HG03558 (cell line): ENCODE measurements at regions not wholly inside any gene's neighbourhood (a gene's known extent, or its start where the extent isn't known, plus 50 kb on each side); places are given as distances from the start of the nearest gene placed in this dataset.
"Not testable (repeated sequence)": the region's sequence is repeated elsewhere in the genome, so short reads cannot be mapped to it uniquely, and the experiment has no call there.

Experiments used
- ATAC-seq: cut with Tn5 transposase; IDR thresholded peaks from one replicate; pipeline ENCODE4 v1.9.1; 2021; ENCODE audit warnings: moderate number of reproducible peaks; ENCODE audit not compliant: unreplicated experiment; ENCODE audit errors: extremely low read depth

DNA sequence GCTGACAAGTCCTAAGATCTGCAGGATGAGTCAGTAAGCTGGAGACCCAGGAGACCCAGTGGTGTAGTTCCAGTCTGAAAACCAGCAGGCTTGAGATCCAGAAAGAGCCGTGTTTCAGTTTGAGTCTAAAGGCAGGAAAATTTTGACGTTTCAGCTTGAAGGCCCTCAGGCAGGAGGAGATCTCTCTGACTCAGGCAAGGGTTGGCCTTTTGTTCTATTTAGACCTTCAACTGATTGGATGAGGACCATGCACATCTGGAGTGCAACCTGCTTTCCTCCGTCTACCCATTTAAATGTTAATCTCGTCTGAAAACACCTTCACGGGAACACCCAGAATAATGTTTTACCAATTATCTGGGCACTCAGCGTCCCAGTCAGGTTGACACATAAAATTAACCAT, 69.5 kb downstream of the NPIPA7 start:
- not testable (repeated sequence) for ATAC-seq

DNA sequence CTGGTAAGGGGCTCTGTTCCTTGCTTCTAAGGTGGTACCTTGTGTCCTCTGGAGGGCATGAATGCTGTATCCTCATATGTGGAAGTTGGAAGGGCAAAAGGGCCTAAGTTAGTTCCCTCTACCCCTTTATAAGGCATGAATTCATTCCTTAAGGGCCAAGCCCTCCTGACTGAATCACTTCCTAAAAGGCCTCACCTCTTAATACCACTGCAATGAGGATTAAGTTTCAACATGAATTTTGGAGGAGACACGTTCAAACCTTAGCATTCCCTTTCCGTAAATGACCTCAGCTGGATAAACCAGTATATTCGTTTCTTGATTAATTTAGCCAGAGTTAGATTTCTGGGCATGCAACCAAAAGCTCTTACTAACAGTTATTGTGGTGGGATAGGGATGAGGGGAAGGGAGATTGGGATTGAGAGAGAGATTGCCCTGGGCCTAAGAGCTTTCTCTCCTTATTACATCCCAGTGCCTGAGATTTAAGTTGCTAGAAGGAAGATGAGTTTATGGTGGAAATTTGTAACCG, 70.8 kb downstream of the NPIPA7 start:
- not testable (repeated sequence) for ATAC-seq

DNA sequence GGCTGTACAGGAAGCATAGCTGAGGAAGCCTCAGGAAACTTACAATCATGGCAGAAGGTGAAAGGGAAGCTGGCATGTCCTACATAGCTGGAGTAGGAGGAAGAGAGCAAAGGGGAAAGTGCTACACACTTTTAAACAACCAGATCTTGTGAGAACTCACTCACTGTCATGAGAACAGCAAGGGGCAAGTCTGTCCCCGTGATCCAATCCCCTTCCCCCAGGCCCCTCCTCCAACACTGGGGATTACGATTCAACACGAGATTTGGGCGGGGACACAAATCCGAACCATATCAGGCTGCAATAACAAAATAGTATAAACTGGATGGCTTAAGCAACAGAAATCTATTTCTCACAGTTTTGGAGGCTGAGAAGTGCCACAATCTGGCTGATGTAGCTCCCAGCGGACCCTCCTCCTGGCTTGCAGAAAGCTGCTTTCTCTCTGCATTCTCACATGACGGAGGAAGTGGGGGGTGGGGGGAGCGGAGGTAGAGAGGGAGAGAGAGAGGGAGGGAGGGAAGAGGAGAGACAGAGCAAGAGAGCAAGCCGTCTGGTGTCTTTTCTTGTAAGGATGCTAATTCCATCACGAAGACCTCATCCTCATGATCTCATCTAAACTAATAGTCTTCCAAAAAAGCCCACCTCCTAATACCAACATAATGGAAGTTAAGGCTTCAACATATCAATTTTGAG, 72.9 kb downstream of the NPIPA7 start:
- not testable (repeated sequence) for ATAC-seq

DNA sequence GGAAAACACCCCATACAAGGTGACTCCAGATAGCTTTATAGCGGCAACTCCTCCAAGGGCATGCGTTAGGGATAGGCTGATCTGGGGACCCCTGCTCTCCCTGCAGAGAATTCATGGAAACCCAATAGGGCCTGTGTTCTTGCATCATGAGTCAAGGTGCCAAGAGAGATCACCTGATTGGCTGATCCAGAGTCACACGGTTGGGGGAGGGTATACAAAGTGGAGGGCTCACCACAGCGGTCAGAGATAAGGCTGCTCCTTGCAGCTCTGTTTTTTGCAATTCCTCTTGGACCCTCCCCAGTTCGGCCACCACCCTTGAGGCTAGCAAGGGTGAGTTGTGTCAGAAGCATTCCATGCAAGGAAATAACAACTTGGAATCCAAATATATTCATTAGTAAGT, 79.6 kb downstream of the NPIPA7 start:
- ATAC-seq: not testable (repeated sequence)

DNA sequence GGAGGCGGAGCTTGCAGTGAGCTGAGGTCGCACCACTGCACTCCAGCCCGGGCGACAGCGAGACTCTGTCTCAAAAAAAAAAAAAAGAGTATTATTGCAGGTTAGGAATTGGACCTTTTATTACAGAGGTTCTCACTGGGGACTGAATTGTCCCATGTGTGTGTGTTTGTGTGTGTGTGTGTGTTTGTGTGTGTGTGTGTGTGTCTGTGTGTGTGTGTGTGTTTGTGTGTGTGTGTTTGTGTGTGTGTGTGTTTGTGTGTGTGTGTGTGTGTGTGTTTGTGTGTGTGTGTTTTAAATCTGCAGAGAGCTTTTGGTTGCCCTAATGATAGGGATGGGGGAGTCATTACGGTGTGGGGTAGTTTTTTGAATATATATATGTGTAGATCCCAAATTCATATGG, 84.9 kb downstream of the NPIPA7 start:
- not testable (repeated sequence) for ATAC-seq

DNA sequence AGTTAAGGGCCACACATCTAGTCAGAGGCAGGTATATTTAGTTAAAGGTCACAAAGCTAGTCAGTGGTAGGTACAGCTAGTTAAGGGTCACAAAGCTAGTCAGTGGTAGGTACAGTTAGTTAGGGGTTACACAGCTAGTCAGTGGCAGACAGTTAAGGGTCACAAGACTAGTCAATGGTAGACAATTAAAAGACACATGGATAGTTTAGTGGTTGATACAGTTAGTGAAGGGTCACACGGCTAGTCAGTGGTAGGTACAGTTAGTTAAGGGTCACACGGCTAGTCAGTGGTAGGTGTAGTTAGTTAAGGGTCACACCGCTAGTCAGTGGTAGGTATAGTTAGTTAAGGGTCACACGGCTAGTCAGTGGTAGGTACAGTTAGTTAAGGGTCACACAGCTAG, 110.0 kb downstream of the NPIPA7 start:
- ATAC-seq: not testable (repeated sequence)

DNA sequence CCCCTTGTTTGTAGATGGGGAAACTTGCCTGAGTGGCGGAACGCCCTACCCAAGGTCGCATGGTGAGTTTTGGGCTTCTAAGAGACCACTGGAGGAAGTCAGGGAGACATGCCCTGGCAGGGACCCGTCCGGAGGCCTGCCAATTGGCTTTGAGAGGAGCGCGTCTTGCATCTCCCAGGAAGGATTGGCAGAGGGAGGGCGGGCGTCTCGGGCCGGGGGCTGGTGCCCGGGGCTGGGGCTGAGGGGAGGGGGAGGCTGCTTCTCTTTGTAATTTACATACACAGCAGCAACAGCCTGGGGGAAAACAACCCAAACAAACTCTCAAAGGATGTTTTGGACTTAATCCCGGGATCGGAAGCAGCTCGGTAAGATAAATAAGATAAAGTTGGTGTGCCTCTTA, 110.5 kb downstream of the NPIPA7 start:
- ATAC-seq: not testable (repeated sequence)

DNA sequence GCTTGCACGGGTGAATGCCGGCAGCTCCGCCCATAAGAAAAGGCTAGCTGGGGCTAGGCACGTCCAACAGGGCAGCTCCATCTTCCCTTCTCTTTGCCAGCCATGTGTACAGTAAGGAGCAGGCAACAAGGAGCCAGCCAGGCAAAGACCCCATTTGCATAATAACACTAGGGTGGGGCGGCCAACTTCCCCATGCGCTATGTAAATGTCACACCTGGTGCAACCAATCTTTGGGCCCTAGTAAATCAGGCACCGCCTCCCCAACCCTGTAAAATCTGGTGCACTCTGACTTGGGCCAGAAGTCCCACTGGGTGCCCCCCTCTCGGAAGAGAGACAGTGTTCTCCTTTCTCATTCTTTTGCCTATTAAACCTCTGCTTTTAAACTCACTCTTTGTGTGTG, 115.2 kb downstream of the NPIPA7 start:
- ATAC-seq: not testable (repeated sequence)

DNA sequence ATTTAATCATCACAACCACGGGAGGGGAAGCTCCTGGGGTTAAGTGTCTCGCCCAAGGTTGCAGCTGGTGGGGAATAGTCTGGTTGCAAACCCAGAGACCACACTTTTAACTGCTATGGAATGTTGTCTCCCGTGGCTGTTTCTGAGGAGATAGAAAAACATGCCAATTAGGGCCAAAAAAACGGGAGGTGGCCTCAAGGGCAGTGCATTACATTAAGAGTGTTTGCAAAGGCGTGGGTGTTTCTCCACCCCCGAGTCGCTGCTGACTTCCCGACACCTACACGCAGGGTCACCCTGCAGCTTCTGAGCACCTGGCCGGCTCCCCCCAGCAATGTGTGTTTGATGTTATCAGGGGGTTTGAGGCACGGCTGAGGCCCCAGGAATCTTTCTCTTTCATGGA, 116.1 kb downstream of the NPIPA7 start:
- ATAC-seq: not testable (repeated sequence)

DNA sequence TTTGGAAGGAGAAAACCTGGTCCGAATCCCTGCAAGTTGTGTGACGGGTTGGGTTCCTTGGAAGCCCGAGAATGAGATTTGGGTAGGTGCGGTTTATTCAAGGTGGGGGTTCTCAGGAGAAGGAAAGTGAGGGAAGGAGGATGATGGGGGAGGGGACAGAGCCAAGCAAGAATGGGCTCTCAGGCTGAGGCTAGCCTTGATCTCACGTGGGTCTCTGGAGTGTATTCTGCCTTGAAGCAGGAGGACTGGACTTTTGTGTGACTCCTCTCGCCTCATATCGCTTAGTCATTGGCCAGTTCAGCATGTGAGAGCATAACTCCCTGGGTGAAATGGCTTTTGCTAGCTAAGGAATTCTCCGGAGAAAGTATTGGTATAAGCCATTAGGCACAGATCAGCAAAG, 120.9 kb downstream of the NPIPA7 start:
- ATAC-seq: not testable (repeated sequence)

DNA sequence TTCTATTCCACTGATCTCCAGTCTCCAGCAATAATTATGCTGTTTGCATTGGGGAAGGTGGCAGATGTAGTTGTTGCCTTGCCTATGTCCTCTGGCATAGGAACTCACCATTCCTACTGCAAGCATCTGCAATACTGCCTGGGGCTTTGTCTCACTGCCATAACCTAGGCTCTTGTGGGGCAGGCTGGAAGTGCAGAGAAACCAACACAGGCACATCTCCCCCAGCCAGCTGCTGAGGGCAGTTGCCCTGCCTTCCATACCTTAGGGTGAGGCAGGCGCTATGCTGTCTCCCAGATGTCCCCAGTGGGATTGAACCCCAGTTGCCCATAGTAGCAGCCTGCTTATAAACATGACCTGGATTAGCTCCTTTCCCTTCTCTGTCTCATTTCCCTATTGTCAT, 128.1 kb downstream of the NPIPA7 start:
- not testable (repeated sequence) for ATAC-seq

DNA sequence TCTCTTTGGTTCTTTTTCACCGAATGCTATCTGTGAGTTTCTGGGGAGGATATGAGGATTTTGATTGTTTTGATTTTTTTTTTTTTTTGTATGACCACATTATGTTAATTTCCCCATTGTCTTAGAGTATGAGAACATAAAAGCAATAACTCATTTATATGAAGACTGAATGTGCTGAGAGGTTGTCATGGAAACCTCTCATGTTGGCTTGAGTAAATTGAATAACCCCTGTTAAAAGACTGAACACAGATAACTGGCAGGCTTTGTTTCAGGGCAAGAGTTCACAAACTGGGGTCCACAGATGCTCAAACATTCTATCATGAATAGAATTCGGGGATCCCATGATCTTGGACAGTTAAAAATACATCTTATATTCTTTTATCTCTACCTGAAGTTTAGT, 129.4 kb downstream of the NPIPA7 start:
- not testable (repeated sequence) for ATAC-seq

DNA sequence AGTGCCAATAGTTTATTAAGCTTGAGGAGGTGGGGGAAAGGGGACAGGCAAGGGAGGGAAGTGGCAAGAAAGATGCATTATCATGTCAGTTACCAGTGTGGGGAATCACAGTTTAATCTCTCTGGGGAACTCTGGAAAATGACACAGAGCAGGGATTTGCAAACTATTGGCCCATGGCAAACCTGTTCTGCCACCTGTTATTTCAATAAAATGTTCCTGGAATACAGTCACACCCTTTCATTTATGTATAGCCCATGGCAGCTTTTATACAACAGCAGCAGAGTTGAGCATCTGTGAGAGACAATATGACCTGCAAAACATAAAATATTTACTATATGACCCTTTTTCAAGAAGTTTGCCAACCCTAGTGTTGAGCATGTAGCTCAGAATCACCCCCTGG, 140.5 kb downstream of the NPIPA7 start:
- ATAC-seq: not testable (repeated sequence)

DNA sequence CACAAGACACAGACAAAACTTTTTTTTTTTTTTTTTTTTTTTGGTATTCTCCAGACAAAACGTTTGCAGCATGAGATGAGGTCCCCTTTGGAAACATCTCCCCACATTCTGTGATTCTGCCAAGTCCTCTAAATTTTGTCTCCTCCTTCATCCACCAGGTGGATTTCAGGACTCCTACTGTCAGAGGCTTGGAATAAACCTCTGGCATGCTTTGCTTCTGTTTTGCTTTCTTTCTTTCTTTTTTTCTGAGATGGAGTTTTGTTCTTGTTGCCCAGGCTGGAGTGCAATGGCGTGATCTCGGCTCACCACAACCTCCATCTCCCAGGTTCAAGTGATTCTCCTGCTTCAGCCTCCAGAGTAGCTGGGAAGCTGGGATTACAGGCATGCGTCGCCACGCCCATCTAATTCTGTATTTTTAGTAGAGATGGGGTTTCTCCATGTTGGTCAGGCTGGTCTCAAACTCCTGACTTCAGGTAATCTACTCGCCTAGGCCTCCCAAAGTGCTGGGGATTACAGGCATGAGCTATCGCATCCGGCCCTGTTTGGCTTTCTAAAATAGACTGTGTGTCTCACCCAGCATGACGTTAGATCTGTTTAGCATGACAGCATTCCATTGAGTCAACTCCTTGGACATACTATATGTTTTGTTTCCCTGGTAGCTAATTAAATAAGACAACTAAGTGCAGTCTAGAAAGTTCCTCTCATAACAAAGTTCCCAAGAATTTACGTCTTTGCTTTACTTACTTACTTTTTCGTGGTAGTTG, 142.5 kb downstream of the NPIPA7 start:
- ATAC-seq: not testable (repeated sequence)

DNA sequence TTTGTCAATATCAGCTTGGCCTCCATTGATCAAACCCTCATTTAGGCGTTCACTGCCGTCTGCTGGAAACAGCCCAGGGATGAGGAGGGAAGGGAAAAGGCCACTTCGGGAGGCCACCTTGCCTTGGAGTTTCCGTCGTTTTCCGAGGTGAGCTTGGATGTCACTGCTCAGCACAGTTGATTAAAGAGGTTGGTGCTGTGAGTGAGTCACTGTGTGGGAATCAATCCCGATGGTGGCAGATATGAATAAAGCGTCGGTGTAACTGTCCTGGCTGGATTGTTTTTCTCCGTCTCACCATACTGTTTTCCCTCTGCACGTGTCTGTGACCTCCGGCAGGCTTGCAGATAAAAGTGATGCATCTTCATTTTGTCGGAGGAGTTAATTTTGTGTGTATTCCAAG, 148.1 kb downstream of the NPIPA7 start:
- not testable (repeated sequence) for ATAC-seq

DNA sequence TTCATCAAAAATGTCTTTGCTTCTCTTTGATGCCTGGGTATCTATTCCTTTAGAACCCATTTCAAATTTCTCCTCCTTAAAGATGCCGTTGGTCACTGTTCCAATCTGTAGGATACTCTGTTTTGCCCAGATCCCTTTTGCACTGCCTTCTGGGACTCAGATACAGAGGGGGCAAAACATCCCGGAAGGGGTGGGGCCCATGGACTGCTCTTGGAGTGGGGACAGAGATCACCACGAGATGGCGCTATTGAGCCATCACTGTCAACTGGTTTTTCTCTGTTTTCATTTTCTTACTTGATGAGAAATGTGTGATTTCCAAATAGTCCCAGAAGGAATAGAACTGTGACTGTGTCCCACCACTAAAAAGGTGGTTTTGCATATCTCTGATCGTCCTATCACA, 151.8 kb downstream of the NPIPA7 start:
- not testable (repeated sequence) for ATAC-seq

DNA sequence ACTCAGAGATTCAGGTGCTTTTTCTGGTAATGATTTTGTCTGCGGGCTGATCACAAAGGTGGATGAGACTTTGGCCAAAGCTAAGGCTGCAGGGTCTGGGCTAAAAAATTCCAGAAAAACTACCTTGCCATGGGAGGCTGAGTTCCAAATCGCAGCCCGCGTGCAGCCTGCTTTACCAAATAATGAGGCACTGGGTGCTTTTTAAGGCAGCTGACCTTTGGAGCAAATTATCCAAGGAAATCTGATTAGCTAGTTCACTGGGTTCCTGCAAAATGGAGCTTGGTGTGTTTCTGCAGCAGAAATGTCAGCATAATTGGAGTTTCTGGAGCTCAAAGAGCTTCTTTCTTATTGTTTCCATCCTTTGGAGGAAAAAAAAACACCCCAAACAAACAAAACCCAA, 156.6 kb downstream of the NPIPA7 start:
- ATAC-seq: not testable (repeated sequence)

DNA sequence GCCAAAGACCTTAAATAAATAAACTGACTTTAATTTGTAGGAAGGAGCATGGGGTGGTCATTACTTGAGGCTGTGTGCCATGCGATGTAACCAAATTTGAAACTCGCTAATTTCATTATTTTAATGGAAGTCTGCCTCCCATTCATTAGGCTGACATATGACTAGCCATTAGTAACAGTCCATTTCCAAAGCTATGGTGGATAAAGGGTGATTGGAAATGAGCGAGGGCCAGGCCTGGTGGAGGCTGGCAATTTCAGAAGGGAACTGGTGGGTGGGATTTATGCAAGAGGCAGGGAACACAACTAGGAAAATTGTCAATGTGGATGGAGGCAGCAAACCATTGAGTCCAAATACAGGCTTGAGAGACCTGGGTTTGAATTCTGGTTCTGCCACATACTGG, 157.2 kb downstream of the NPIPA7 start:
- not testable (repeated sequence) for ATAC-seq

DNA sequence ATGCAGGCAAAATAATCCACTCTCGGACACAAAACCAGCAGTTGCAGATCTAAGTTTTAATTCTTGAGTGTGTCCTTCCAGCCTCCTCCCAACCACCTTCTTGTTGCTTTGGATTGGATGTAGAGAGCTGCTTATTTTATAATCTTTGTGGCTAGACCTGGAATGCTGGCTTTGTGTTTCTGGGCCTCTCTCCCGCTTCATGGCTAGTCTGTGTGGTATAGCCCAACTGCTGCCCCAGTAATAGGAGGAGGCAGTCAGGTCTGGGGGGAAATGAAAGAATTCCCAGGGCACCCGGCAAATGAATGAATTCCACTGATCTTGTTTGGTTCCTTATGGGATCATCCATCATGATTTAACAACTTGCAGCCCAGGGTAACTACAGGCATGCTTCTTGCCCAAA, 170.8 kb downstream of the NPIPA7 start:
- ATAC-seq: not testable (repeated sequence)

DNA sequence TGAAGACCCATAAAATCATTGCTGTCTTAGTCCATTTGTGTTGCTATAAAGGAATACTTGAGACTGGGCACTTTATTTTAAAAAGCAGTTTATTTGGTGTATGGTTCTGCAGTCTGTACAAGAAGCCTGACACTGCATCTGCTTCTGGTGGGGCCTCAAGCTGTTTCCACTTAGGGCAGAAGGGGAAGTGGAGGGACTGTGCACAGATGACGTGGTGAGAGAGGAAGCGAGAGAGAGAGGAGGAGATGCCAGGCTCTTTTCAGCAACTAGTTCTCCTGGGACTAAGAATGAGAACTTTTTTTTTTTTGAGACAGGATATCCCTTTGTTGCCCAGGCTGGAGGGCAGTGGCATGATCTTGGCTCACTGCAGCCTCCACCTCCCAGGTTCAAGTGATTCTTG, 171.9 kb downstream of the NPIPA7 start:
- ATAC-seq: not testable (repeated sequence)

DNA sequence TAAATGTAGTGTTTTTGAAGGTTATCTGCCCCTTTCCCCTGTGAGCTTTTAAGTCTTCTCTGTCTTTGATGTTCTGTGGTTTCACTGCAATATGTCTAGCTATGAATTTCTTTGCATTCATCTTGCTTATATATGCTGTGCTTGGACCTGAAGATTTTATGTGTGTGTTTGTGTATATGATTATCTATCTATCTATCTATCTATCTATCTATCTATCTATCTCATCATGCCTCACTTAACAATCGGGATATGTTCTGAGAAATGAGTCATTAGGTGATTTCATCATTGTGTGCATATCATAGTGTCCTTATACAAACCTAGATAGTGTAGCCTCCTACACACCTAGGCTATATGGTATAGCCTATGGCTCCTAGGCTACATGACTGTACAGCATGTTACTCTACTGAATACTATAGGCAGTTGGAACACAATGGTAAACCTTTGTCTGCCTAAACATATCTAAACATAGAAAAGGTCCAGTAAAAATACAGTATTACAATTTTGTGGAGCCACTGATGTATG, 173.9 kb downstream of the NPIPA7 start:
- not testable (repeated sequence) for ATAC-seq
